Stomach (tissue), 4 donors: ENCODE measurements at regions not wholly inside any gene's neighbourhood (a gene's known extent, or its start where the extent isn't known, plus 50 kb on each side); places are given as distances from the start of the nearest gene placed in this dataset.

ENCODE experiments used
- CTCF ChIP-seq, 7 experiments: fragments of 450-650 bp in 4 of 7; fragments of 200-600 bp in 3 of 7; sonication (generic) in 3 of 7; IDR thresholded peaks; one replicate each; pipeline ENCODE4 v1.5.1; 2016 to 2019; ENCODE audit warnings: antibody characterized with exemption in 7 of 7, control low read depth in 2 of 7, mild to moderate bottlenecking in 1 of 7
- POLR2A ChIP-seq, 4 donors: fragments of 450-650 bp; IDR thresholded peaks; one replicate each; pipeline ENCODE4 v1.6.1; 2016; ENCODE audit warnings: antibody characterized with exemption in 4 of 4, control low read depth in 2 of 4, mild to moderate bottlenecking in 1 of 4, moderate library complexity in 1 of 4

DNA sequence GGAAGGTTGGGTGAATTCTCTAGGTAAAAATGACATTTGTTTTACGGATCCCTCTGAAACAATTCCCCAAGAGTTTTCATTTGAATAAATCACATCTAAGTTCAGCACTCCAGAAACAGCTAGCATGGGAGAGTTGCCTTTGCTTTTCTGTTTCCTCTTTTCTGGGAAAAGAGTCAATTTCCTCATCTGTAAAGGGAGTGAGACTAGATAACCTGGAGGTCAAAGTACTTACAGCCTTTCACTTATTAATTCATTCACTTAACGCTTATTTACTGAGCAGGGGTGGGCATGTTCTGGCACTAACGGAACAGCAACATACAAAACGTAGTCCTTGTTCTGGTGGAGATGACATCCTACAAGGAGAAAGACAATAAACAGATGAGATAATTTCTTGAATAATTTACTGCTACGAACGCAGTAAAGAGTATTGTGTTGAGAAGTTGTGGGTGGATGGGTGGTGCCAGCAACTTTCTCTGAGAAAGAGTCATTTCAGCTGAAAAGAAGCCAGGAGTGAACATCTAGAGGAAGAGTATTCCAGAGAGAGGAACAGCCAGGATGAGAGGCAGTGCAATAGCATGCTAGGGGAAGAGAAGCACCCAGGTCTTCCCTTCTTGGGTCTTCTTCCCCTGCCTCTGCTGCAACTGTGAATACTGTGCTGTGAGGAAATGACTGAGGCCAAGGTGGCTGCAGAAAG is 335.6 kb downstream of the ZSWIM6 start:
- TF ChIP-seq CTCF (IDR thresholded peaks at IDR 0.05) (no peak), POLR2A (IDR thresholded peaks at IDR 0.05) (no peak)
